ENCODE measurements at regions not wholly inside any gene's neighbourhood (a gene's known extent, or its start where the extent isn't known, plus 50 kb on each side); places are given as distances from the start of the nearest gene placed in this dataset.

DNA sequence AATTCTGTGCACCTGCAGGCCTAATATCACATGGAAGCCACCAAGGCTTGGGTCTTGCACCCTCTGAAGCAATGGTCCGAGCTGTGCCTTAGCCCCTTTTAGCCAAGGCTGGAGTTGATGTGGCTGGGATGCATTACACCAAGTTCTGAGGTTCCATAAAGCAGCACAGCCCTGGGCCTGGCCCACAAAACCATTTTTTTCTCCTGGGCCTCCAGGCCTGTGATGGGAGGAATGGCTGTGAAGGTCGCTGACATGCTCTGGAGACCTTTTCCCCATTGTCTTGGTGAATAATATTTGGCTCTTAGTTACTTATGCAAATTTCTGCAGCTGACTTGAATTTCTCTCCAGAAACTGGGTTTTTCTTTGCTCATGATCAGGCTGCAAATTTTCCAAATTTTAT lies 167.3 kb downstream of the HTR1A start:
- TF ChIP-seq ZBTB1 (CRISPR knock-in tag; IDR thresholded peaks at IDR 0.05; ENCODE audit: borderline replicate concordance, low read depth) (no peak), FOSL1 (tag; conservative IDR thresholded peaks at IDR 0.05) (no peak), EP300 (IDR thresholded peaks at IDR 0.05; ENCODE audit: low read length) (no peak)

All from K562 (cell line).